H1 (cell line): ENCODE measurements at regions not wholly inside any gene's neighbourhood (a gene's known extent, or its start where the extent isn't known, plus 50 kb on each side); places are given as distances from the start of the nearest gene placed in this dataset.

Source experiments
- ASH2L ChIP-seq: fragments of 200-600, 300-600 bp; sonication (generic); IDR thresholded peaks from one replicate; pipeline ENCODE4 v1.7.1; 2017; ENCODE audit warnings: low read length
- CBX5 ChIP-seq: fragments of 300-800, 300-1000 bp; sonication (generic); IDR thresholded peaks from 2 replicates; pipeline ENCODE4 v1.7.1; 2016; ENCODE audit warnings: antibody characterized with exemption, low read length, low read depth
- CEBPB ChIP-seq: IDR thresholded peaks from 2 replicates; pipeline ENCODE4 v1.6.1; 2012; ENCODE audit warnings: low read depth, low read length
- CTCF ChIP-seq, 3 experiments: IDR thresholded peaks; 1 replicate in 2 of 3; 2 replicates in 1 of 3; pipeline versions ENCODE4 v1.5.1 to v1.6.1; 2011; ENCODE audit warnings: low read length in 3 of 3, mild to moderate bottlenecking in 3 of 3, inconsistent platforms in 2 of 3, low read depth in 1 of 3, moderate library complexity in 1 of 3; ENCODE audit not compliant: insufficient read depth in 1 of 3; ENCODE audit errors: control extremely low read depth in 1 of 3
- POLR2A ChIP-seq, 2 experiments: IDR thresholded peaks; 1 replicate in 1 of 2; 2 replicates in 1 of 2; pipeline ENCODE4 v1.6.1; 2011; ENCODE audit warnings: low read depth in 2 of 2, low read length in 2 of 2, mild to moderate bottlenecking in 2 of 2; ENCODE audit errors: control extremely low read depth in 1 of 2
- POLR2AphosphoS5 ChIP-seq: IDR thresholded peaks from 2 replicates; pipeline ENCODE4 v1.6.1; 2011; ENCODE audit warnings: low read depth, low read length

GRCh38 chr11:109819410-109819809, 273.8 kb upstream of the ZC3H12C start:
- TF ChIP-seq ASH2L (no peak), CEBPB (no peak), CTCF (IDR thresholded peaks at IDR 0.05; ENCODE audit: control extremely low read depth in 1 of 3, insufficient read depth in 1 of 3, low read depth in 1 of 3, low read length in 3 of 3) (no peak), CBX5 (no peak), POLR2AphosphoS5 (no peak), POLR2A (IDR thresholded peaks at IDR 0.05; ENCODE audit: control extremely low read depth in 1 of 2, low read depth in 2 of 2, low read length in 2 of 2) (no peak)
